Endothelial cell of umbilical vein (primary cell): ENCODE measurements at regions not wholly inside any gene's neighbourhood (a gene's known extent, or its start where the extent isn't known, plus 50 kb on each side); places are given as distances from the start of the nearest gene placed in this dataset.

ENCODE experiments used
- BruUV-seq: library from RNA; stranded (reverse); fragments of 400-500 nt; replicated peaks from 2 replicates; lab custom pipeline; 2021; lab: Mats Ljungman, UMichigan
- CTCF ChIA-PET: fragments of 300-600, 350-600 bp; sonication (Branson Sonifier 250); formaldehyde crosslinking; loops from one replicate; lab custom pipeline; 2021; ENCODE audit warnings: antibody characterized with exemption, inconsistent platforms; lab: Charles Lee
- POLR2A ChIA-PET: fragments of 300-600, 350-600 bp; sonication (Branson Sonifier 250); formaldehyde crosslinking; loops from one replicate; lab custom pipeline; 2021; ENCODE audit warnings: antibody characterized with exemption, inconsistent platforms; lab: Charles Lee
- DNase-seq: peaks from one replicate; pipeline ENCODE4 v3.0.0-alpha.2; 2011; ENCODE audit warnings: low read depth, low spot score
- FAIRE-seq: peaks from 2 replicates; lab custom pipeline; 2011; peaks lifted over from hg19 to GRCh38; lab: Jason Lieb, UNC
- H2AFZ ChIP-seq: 2 replicates; pipeline ENCODE4 v1.6.0; 2012; ENCODE audit warnings: low read depth, low read length, control low read depth, inconsistent platforms
- H3K27ac ChIP-seq: 2 replicates; pipeline ENCODE4 v1.5.1; 2011; ENCODE audit warnings: low read depth, mild to moderate bottlenecking, control low read depth, low read length, moderate library complexity; ENCODE audit not compliant: insufficient read depth
- H3K27me3 ChIP-seq, 2 experiments: 2 replicates each; pipeline versions ENCODE4 v1.6.0 to v1.6.1; 2011; ENCODE audit warnings: low read length in 2 of 2, mixed read lengths in 1 of 2; ENCODE audit not compliant: control insufficient read depth in 2 of 2, insufficient read depth in 2 of 2
- H3K36me3 ChIP-seq, 2 experiments: 2 replicates in 1 of 2; 3 replicates in 1 of 2; pipeline ENCODE4 v1.5.1; 2011; ENCODE audit warnings: low read length in 2 of 2, mild to moderate bottlenecking in 1 of 2, moderate library complexity in 1 of 2; ENCODE audit not compliant: control insufficient read depth in 2 of 2, insufficient read depth in 2 of 2; ENCODE audit errors: extremely low read depth in 1 of 2
- H3K4me1 ChIP-seq: 3 replicates; pipeline ENCODE4 v1.5.1; 2011; ENCODE audit warnings: mild to moderate bottlenecking, low read length; ENCODE audit not compliant: control insufficient read depth, insufficient read depth; ENCODE audit errors: extremely low read depth
- H3K4me2 ChIP-seq: 2 replicates; pipeline ENCODE4 v1.6.1; 2011; ENCODE audit warnings: low read length, control low read depth, mixed read lengths; ENCODE audit not compliant: insufficient read depth
- H3K4me3 ChIP-seq, 3 experiments: fragments of 200-600 bp in 1 of 3; sonication (generic), shearing (Covaris generic) in 1 of 3; replicated peaks in 1 of 3; 2 replicates each; pipeline ENCODE4 v1.5.1; 2011 to 2016; ENCODE audit warnings: control low read depth in 3 of 3, low read length in 3 of 3, mild to moderate bottlenecking in 2 of 3, inconsistent platforms in 1 of 3, low read depth in 1 of 3, moderate library complexity in 1 of 3; ENCODE audit not compliant: insufficient read depth in 1 of 3
- H3K79me2 ChIP-seq: 2 replicates; pipeline ENCODE4 v1.6.0; 2012; ENCODE audit warnings: low read length, inconsistent platforms; ENCODE audit not compliant: control insufficient read depth, insufficient read depth
- H3K9ac ChIP-seq: replicated peaks from 2 replicates; pipeline ENCODE3; 2011; ENCODE audit warnings: low read length, control low read depth; ENCODE audit not compliant: insufficient read depth; ENCODE audit errors: extremely low read depth
- H3K9me1 ChIP-seq: replicated peaks from 3 replicates; pipeline ENCODE4 v1.6.0; 2011; ENCODE audit warnings: mild to moderate bottlenecking, low read length; ENCODE audit not compliant: control insufficient read depth, insufficient read depth; ENCODE audit errors: extremely low read depth
- H3K9me3 ChIP-seq: replicated peaks from 2 replicates; pipeline ENCODE4 v1.5.1; 2012; ENCODE audit warnings: low read length, inconsistent platforms; ENCODE audit not compliant: control insufficient read depth, insufficient read depth
- H4K20me1 ChIP-seq: replicated peaks from 2 replicates; pipeline ENCODE3; 2011; ENCODE audit warnings: mild to moderate bottlenecking, low read length; ENCODE audit not compliant: control insufficient read depth, insufficient read depth; ENCODE audit errors: extremely low read depth
- CTCF ChIP-seq, 2 donors: IDR thresholded peaks; 1 replicate in 1 of 2; 2 replicates in 1 of 2; pipeline ENCODE4 v1.5.1; 2011; ENCODE audit warnings: low read length in 2 of 2, mild to moderate bottlenecking in 2 of 2, moderate library complexity in 2 of 2, control low read depth in 1 of 2, inconsistent platforms in 1 of 2, low read depth in 1 of 2; ENCODE audit not compliant: insufficient read depth in 1 of 2; ENCODE audit errors: extremely low read depth in 1 of 2
- FOS ChIP-seq: IDR thresholded peaks from 2 replicates; pipeline ENCODE4 v1.6.1; 2011; ENCODE audit warnings: mild to moderate bottlenecking, low read length, moderate library complexity, borderline replicate concordance; ENCODE audit not compliant: insufficient read depth
- GATA2 ChIP-seq: IDR thresholded peaks from 2 replicates; pipeline ENCODE4 v1.7.0; 2011; ENCODE audit warnings: low read depth, mild to moderate bottlenecking, moderate library complexity, mixed read lengths, low read length; ENCODE audit not compliant: insufficient read length, insufficient read depth
- JUN ChIP-seq: IDR thresholded peaks from 2 replicates; pipeline ENCODE4 v1.6.1; 2011; ENCODE audit warnings: borderline replicate concordance, low read depth; ENCODE audit not compliant: insufficient read length, insufficient read depth
- MYC ChIP-seq: IDR thresholded peaks from one replicate; pipeline ENCODE4 v1.6.1; 2011; ENCODE audit warnings: mild to moderate bottlenecking, low read depth, low read length
- POLR2A ChIP-seq: IDR thresholded peaks from 2 replicates; pipeline ENCODE4 v1.6.1; 2012; ENCODE audit warnings: low read depth, mild to moderate bottlenecking, control low read depth, low read length
- POLR2AphosphoS5 ChIP-seq: IDR thresholded peaks from 2 replicates; pipeline ENCODE4 v1.6.1; 2012; ENCODE audit warnings: low read depth, mild to moderate bottlenecking, control low read depth, low read length, moderate library complexity; ENCODE audit not compliant: insufficient read depth
- dilution Hi-C: fragments of 300-500 bp; cut with MboI; formaldehyde crosslinking; loops from one replicate; pipeline ENCODE4 v1.15.0; 2019; ENCODE audit warnings: low sequenced_read_pairs; ENCODE audit not compliant: extremely low pct_ligation_motif_present
- intact Hi-C: fragments of 100-400 bp; cut with micrococcal nuclease; formaldehyde crosslinking; loops from one replicate; pipeline ENCODE4 v1.10.0; 2022
- TF ChIP-seq, protein P1 (sequence below): IDR thresholded peaks from 2 replicates; pipeline ENCODE4 v1.6.1; 2011; ENCODE audit not compliant: insufficient read depth, insufficient read length

DNA sequence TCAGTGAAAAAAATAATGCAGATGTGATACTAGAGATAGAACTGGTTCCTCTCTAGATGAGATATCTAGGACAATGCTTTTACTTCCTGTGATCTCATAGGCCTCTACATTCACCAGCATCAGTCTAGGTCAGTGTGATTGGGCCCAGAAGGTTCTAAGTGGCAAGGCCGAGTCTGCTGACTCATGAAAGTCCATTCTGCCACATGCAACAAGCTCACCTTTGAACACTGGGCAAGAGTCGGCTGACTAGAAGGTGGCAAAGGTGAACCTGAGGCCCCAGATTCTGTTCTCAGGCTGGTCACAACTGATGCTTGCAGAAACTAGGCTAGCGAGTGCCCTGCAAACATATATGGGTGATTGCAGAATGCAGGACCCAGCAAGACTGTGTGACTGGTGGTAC, 105.7 kb upstream of the PLXNA4 start:
- Histone ChIP-seq H3K36me3 (no peaks in the 10 kb centered on the region), H2AFZ (no peak overlapping the region), H3K4me1 (no peaks in the 10 kb centered on the region), H3K79me2 (no peaks in the 10 kb centered on the region), H3K9me1 (no peaks in the 10 kb centered on the region), H4K20me1 (no peaks in the 10 kb centered on the region), H3K4me2 (no peak overlapping the region), H3K4me3 (no peak overlapping the region), H3K9me3 (no peaks in the 10 kb centered on the region), H3K27ac (no peak overlapping the region), H3K9ac (no peak overlapping the region), H3K27me3 (peaks cover 0 to 3% of the 10 kb centered on the region in 2 experiments)
- ChIA-PET POLR2A (no interaction called here), CTCF (interaction anchor here (0.8 to 1.1 kb wide), 2 partner anchors 102 to 363 kb away, joined by 3 read pairs; no protein-coding TSS in a partner anchor)
- TF ChIP-seq FOS (no peak), MYC (no peak), POLR2AphosphoS5 (no peak), GATA2 (no peak), CTCF (IDR thresholded peaks at IDR 0.05; ENCODE audit: extremely low read depth in 1 of 2, insufficient read depth in 1 of 2, low read depth in 1 of 2, low read length in 2 of 2) (no peak), JUN (no peak), POLR2A (no peak)
- TF ChIP-seq, protein P1, sequence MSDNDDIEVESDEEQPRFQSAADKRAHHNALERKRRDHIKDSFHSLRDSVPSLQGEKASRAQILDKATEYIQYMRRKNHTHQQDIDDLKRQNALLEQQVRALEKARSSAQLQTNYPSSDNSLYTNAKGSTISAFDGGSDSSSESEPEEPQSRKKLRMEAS: no peak
- dilution Hi-C loops: no loop called here
- no TSS peak for BruUV-seq
- FAIRE-seq (no peak), DNase-seq (no peak)
- intact Hi-C loops: no loop called here
